KMS-11 (cell line): ENCODE measurements at regions not wholly inside any gene's neighbourhood (a gene's known extent, or its start where the extent isn't known, plus 50 kb on each side); places are given as distances from the start of the nearest gene placed in this dataset.

ENCODE experiments used
- H2AFZ ChIP-seq: fragments of 200-600 bp; sonication (generic); 2 replicates; pipeline ENCODE4 v1.6.1; 2016; ENCODE audit warnings: antibody characterized with exemption, mixed run types, low read depth
- H3K27ac ChIP-seq: fragments of 200-600 bp; sonication (generic); 2 replicates; pipeline ENCODE4 v1.6.1; 2016; ENCODE audit warnings: mild to moderate bottlenecking, mixed run types
- H3K27me3 ChIP-seq: fragments of 200-600 bp; sonication (generic); 2 replicates; pipeline ENCODE4 v1.6.1; 2017; ENCODE audit warnings: mild to moderate bottlenecking, low read depth, mixed run types, moderate library complexity; ENCODE audit not compliant: insufficient read depth
- H3K36me3 ChIP-seq: fragments of 200-600 bp; sonication (generic); 2 replicates; pipeline ENCODE4 v1.6.1; 2017; ENCODE audit warnings: mild to moderate bottlenecking, mixed run types; ENCODE audit not compliant: insufficient read depth
- H3K4me1 ChIP-seq: fragments of 200-600 bp; sonication (generic); 2 replicates; pipeline ENCODE4 v1.6.1; 2016; ENCODE audit warnings: mild to moderate bottlenecking, low read depth, mixed run types; ENCODE audit not compliant: poor library complexity, severe bottlenecking
- H3K4me2 ChIP-seq: fragments of 200-600 bp; sonication (generic); 2 replicates; pipeline ENCODE4 v1.7.0; 2016; ENCODE audit warnings: mild to moderate bottlenecking, mixed run types
- H3K4me3 ChIP-seq: fragments of 200-600 bp; sonication (generic); IDR thresholded peaks from 2 replicates; pipeline ENCODE4 v1.6.1; 2017; ENCODE audit warnings: low read depth, low read length, mixed read lengths; ENCODE audit not compliant: insufficient read depth
- H3K79me2 ChIP-seq: fragments of 200-600 bp; sonication (generic); 2 replicates; pipeline ENCODE4 v1.6.1; 2016; ENCODE audit warnings: low read depth, mixed run types; ENCODE audit not compliant: insufficient read depth
- H3K9ac ChIP-seq: fragments of 200-600 bp; sonication (generic); 2 replicates; pipeline ENCODE4 v1.6.1; 2016; ENCODE audit warnings: mild to moderate bottlenecking, mixed run types
- H4K20me1 ChIP-seq: fragments of 200-600 bp; sonication (generic); 2 replicates; pipeline ENCODE4 v1.6.1; 2016; ENCODE audit warnings: mild to moderate bottlenecking, mixed run types; ENCODE audit not compliant: insufficient read depth
- TF ChIP-seq, protein P1 (sequence below): fragments of 200-600 bp; sonication (generic); conservative IDR thresholded peaks from 2 replicates; pipeline ENCODE4 v1.6.1; 2017; ENCODE audit warnings: low read depth, mild to moderate bottlenecking, antibody characterized with exemption, low read length, moderate library complexity, mixed read lengths

DNA sequence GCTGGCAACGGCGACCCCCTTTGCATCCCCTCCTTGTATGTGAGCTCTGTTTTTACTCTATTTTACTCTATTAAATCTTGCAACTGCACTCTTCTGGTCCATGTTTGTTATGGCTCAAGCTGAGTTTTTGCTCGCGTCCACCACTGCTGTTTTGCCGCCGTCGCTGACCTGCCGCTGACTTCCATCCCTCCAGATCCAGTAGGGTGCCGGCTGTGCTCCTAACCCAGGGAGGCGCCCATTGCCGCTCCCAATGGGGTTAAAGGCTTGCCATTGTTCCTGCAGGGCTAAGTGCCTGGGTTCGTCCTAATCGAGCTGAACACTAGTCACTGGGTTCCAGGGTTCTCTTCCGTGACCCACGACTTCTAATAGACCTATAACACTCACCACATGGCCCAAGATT lies 2704.4 kb downstream of the PCDH9 start:
- H3K27me3 ChIP-seq, result no peaks in the 10 kb centered on the region
- H2AFZ ChIP-seq, result no peak overlapping the region
- no peak overlapping the region for H3K4me2 ChIP-seq
- no peak overlapping the region for H3K27ac ChIP-seq
- no peaks in the 10 kb centered on the region for H4K20me1 ChIP-seq
- TF ChIP-seq, protein P1, sequence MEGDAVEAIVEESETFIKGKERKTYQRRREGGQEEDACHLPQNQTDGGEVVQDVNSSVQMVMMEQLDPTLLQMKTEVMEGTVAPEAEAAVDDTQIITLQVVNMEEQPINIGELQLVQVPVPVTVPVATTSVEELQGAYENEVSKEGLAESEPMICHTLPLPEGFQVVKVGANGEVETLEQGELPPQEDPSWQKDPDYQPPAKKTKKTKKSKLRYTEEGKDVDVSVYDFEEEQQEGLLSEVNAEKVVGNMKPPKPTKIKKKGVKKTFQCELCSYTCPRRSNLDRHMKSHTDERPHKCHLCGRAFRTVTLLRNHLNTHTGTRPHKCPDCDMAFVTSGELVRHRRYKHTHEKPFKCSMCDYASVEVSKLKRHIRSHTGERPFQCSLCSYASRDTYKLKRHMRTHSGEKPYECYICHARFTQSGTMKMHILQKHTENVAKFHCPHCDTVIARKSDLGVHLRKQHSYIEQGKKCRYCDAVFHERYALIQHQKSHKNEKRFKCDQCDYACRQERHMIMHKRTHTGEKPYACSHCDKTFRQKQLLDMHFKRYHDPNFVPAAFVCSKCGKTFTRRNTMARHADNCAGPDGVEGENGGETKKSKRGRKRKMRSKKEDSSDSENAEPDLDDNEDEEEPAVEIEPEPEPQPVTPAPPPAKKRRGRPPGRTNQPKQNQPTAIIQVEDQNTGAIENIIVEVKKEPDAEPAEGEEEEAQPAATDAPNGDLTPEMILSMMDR, result no peak
- H3K9ac ChIP-seq, result no peak overlapping the region
- no peaks in the 10 kb centered on the region for H3K36me3 ChIP-seq
- H3K4me3 ChIP-seq, result no peak overlapping the region
- no peaks in the 10 kb centered on the region for H3K79me2 ChIP-seq
- H3K4me1 ChIP-seq, result no peaks in the 10 kb centered on the region

DNA sequence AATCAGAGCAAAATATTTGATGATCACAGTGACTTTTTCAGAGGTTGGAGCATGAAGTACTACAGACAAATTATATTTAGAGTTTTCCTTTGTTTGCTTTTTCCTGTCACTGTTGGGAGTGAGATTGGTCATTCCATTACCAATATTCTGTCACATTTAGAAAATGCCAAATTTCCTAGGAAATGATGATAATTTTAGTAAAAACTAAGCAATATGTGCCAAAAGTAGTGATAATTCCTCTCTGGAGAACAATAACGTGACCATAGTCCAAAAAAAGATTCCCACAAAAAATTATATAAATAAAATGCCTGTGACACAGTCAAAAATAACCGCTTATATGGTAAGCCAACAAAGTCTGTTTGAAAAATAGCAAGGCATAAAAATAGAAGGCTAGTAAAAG lies 2719.4 kb downstream of the PCDH9 start:
- TF ChIP-seq, protein P1, result no peak
- no peak overlapping the region for H3K4me2 ChIP-seq

DNA sequence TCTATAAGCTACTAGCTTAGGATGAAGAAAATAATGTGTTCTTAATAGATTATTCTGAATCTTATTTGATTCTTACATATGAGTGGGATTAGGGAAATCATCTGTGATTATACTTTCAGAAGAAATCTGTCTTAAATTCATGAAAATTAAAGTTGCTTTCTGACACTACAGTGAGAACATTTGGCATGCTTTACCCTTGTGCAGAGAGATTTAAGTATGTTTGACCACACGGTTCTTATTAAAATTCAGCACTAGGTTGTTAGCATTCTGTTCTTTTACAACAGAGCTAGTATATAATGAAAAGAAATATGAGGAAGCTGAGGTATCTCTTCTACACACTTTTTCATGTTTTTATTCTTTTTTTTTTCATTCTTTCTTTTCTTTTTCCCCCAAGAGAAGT lies 2723.9 kb downstream of the PCDH9 start:
- no peak overlapping the region for H2AFZ ChIP-seq
- no peaks in the 10 kb centered on the region for H3K4me1 ChIP-seq
- no peak overlapping the region for H3K4me2 ChIP-seq
- H4K20me1 ChIP-seq, result no peaks in the 10 kb centered on the region
- TF ChIP-seq, protein P1, result no peak
- H3K9ac ChIP-seq, result no peak overlapping the region
- no peaks in the 10 kb centered on the region for H3K27me3 ChIP-seq
- no peaks in the 10 kb centered on the region for H3K79me2 ChIP-seq
- H3K36me3 ChIP-seq, result no peaks in the 10 kb centered on the region
- no peak overlapping the region for H3K4me3 ChIP-seq
- H3K27ac ChIP-seq, result no peak overlapping the region

More for the DNA sequence above, 2719.4 kb downstream of the PCDH9 start:
- Histone ChIP-seq H3K4me3 (no peak overlapping the region), H3K36me3 (no peaks in the 10 kb centered on the region), H3K4me1 (no peaks in the 10 kb centered on the region), H3K27me3 (no peaks in the 10 kb centered on the region), H3K9ac (no peak overlapping the region), H4K20me1 (no peaks in the 10 kb centered on the region), H3K79me2 (no peaks in the 10 kb centered on the region), H3K27ac (no peak overlapping the region), H2AFZ (no peak overlapping the region)

DNA sequence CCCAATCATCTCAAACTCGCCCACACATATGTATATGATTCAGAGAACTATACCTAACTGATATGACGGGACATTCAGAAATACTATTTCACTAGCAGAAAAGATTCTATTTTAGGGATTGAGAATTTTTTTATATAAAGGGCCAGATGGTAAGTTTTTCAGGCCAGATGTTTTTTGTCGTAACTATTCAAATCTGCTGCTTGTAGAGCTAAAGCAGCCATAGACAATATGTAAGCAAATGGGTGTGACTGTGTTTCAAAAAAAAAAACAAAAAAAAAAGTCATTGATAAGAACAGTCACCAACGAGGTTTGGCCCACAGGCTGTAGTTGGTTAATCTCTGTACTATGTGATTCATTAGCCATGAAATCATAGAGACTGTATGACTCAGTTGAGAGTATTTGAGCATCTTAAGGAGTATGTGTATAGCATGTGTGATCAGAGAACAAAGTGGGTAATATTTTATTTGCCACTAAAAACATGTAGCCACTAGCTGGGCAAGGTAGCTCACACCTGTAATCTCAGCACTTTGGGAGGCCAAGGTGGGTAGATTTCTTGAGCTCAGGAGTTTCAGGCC lies 2724.7 kb downstream of the PCDH9 start:
- Histone ChIP-seq H4K20me1 (no peaks in the 10 kb centered on the region), H3K36me3 (no peaks in the 10 kb centered on the region), H3K4me2 (no peak overlapping the region), H3K27ac (no peak overlapping the region), H3K79me2 (no peaks in the 10 kb centered on the region), H3K27me3 (no peaks in the 10 kb centered on the region), H3K4me3 (no peak overlapping the region), H3K4me1 (no peaks in the 10 kb centered on the region), H3K9ac (no peak overlapping the region), H2AFZ (no peak overlapping the region)
- TF ChIP-seq, protein P1, result no peak
